Endothelial cell of umbilical vein (primary cell): ENCODE measurements at regions not wholly inside any gene's neighbourhood (a gene's known extent, or its start where the extent isn't known, plus 50 kb on each side); places are given as distances from the start of the nearest gene placed in this dataset.

Source experiments
- BruUV-seq: library from RNA; stranded (reverse); fragments of 400-500 nt; replicated peaks from 2 replicates; lab custom pipeline; 2021; lab: Mats Ljungman, UMichigan
- CTCF ChIA-PET: fragments of 300-600, 350-600 bp; sonication (Branson Sonifier 250); formaldehyde crosslinking; loops from one replicate; lab custom pipeline; 2021; ENCODE audit warnings: antibody characterized with exemption, inconsistent platforms; lab: Charles Lee
- POLR2A ChIA-PET: fragments of 300-600, 350-600 bp; sonication (Branson Sonifier 250); formaldehyde crosslinking; loops from one replicate; lab custom pipeline; 2021; ENCODE audit warnings: antibody characterized with exemption, inconsistent platforms; lab: Charles Lee
- DNase-seq: peaks from one replicate; pipeline ENCODE4 v3.0.0-alpha.2; 2011; ENCODE audit warnings: low read depth, low spot score
- FAIRE-seq: peaks from 2 replicates; lab custom pipeline; 2011; peaks lifted over from hg19 to GRCh38; lab: Jason Lieb, UNC
- H2AFZ ChIP-seq: 2 replicates; pipeline ENCODE4 v1.6.0; 2012; ENCODE audit warnings: low read depth, low read length, control low read depth, inconsistent platforms
- H3K27ac ChIP-seq: 2 replicates; pipeline ENCODE4 v1.5.1; 2011; ENCODE audit warnings: low read depth, mild to moderate bottlenecking, control low read depth, low read length, moderate library complexity; ENCODE audit not compliant: insufficient read depth
- H3K27me3 ChIP-seq, 2 experiments: 2 replicates each; pipeline versions ENCODE4 v1.6.0 to v1.6.1; 2011; ENCODE audit warnings: low read length in 2 of 2, mixed read lengths in 1 of 2; ENCODE audit not compliant: control insufficient read depth in 2 of 2, insufficient read depth in 2 of 2
- H3K36me3 ChIP-seq, 2 experiments: 2 replicates in 1 of 2; 3 replicates in 1 of 2; pipeline ENCODE4 v1.5.1; 2011; ENCODE audit warnings: low read length in 2 of 2, mild to moderate bottlenecking in 1 of 2, moderate library complexity in 1 of 2; ENCODE audit not compliant: control insufficient read depth in 2 of 2, insufficient read depth in 2 of 2; ENCODE audit errors: extremely low read depth in 1 of 2
- H3K4me1 ChIP-seq: 3 replicates; pipeline ENCODE4 v1.5.1; 2011; ENCODE audit warnings: mild to moderate bottlenecking, low read length; ENCODE audit not compliant: control insufficient read depth, insufficient read depth; ENCODE audit errors: extremely low read depth
- H3K4me2 ChIP-seq: 2 replicates; pipeline ENCODE4 v1.6.1; 2011; ENCODE audit warnings: low read length, control low read depth, mixed read lengths; ENCODE audit not compliant: insufficient read depth
- H3K4me3 ChIP-seq, 3 experiments: fragments of 200-600 bp in 1 of 3; sonication (generic), shearing (Covaris generic) in 1 of 3; replicated peaks in 1 of 3; 2 replicates each; pipeline ENCODE4 v1.5.1; 2011 to 2016; ENCODE audit warnings: control low read depth in 3 of 3, low read length in 3 of 3, mild to moderate bottlenecking in 2 of 3, inconsistent platforms in 1 of 3, low read depth in 1 of 3, moderate library complexity in 1 of 3; ENCODE audit not compliant: insufficient read depth in 1 of 3
- H3K79me2 ChIP-seq: 2 replicates; pipeline ENCODE4 v1.6.0; 2012; ENCODE audit warnings: low read length, inconsistent platforms; ENCODE audit not compliant: control insufficient read depth, insufficient read depth
- H3K9ac ChIP-seq: replicated peaks from 2 replicates; pipeline ENCODE3; 2011; ENCODE audit warnings: low read length, control low read depth; ENCODE audit not compliant: insufficient read depth; ENCODE audit errors: extremely low read depth
- H3K9me1 ChIP-seq: replicated peaks from 3 replicates; pipeline ENCODE4 v1.6.0; 2011; ENCODE audit warnings: mild to moderate bottlenecking, low read length; ENCODE audit not compliant: control insufficient read depth, insufficient read depth; ENCODE audit errors: extremely low read depth
- H3K9me3 ChIP-seq: replicated peaks from 2 replicates; pipeline ENCODE4 v1.5.1; 2012; ENCODE audit warnings: low read length, inconsistent platforms; ENCODE audit not compliant: control insufficient read depth, insufficient read depth
- H4K20me1 ChIP-seq: replicated peaks from 2 replicates; pipeline ENCODE3; 2011; ENCODE audit warnings: mild to moderate bottlenecking, low read length; ENCODE audit not compliant: control insufficient read depth, insufficient read depth; ENCODE audit errors: extremely low read depth
- EZH2 ChIP-seq: IDR thresholded peaks from 2 replicates; pipeline ENCODE4 v1.6.1; 2012; ENCODE audit warnings: borderline replicate concordance, low read depth, mild to moderate bottlenecking, moderate library complexity, low read length, inconsistent platforms; ENCODE audit not compliant: severe bottlenecking
- FOS ChIP-seq: IDR thresholded peaks from 2 replicates; pipeline ENCODE4 v1.6.1; 2011; ENCODE audit warnings: mild to moderate bottlenecking, low read length, moderate library complexity, borderline replicate concordance; ENCODE audit not compliant: insufficient read depth
- GATA2 ChIP-seq: IDR thresholded peaks from 2 replicates; pipeline ENCODE4 v1.7.0; 2011; ENCODE audit warnings: low read depth, mild to moderate bottlenecking, moderate library complexity, mixed read lengths, low read length; ENCODE audit not compliant: insufficient read length, insufficient read depth
- JUN ChIP-seq: IDR thresholded peaks from 2 replicates; pipeline ENCODE4 v1.6.1; 2011; ENCODE audit warnings: borderline replicate concordance, low read depth; ENCODE audit not compliant: insufficient read length, insufficient read depth
- MAX ChIP-seq: IDR thresholded peaks from 2 replicates; pipeline ENCODE4 v1.6.1; 2011; ENCODE audit not compliant: insufficient read depth, insufficient read length
- MYC ChIP-seq: IDR thresholded peaks from one replicate; pipeline ENCODE4 v1.6.1; 2011; ENCODE audit warnings: mild to moderate bottlenecking, low read depth, low read length
- POLR2A ChIP-seq: IDR thresholded peaks from 2 replicates; pipeline ENCODE4 v1.6.1; 2012; ENCODE audit warnings: low read depth, mild to moderate bottlenecking, control low read depth, low read length
- POLR2AphosphoS5 ChIP-seq: IDR thresholded peaks from 2 replicates; pipeline ENCODE4 v1.6.1; 2012; ENCODE audit warnings: low read depth, mild to moderate bottlenecking, control low read depth, low read length, moderate library complexity; ENCODE audit not compliant: insufficient read depth
- dilution Hi-C: fragments of 300-500 bp; cut with MboI; formaldehyde crosslinking; loops from one replicate; pipeline ENCODE4 v1.15.0; 2019; ENCODE audit warnings: low sequenced_read_pairs; ENCODE audit not compliant: extremely low pct_ligation_motif_present
- intact Hi-C: fragments of 100-400 bp; cut with micrococcal nuclease; formaldehyde crosslinking; loops from one replicate; pipeline ENCODE4 v1.10.0; 2022
- TF ChIP-seq, protein P1 (sequence below), 2 donors: IDR thresholded peaks; 1 replicate in 1 of 2; 2 replicates in 1 of 2; pipeline ENCODE4 v1.5.1; 2011; ENCODE audit warnings: low read length in 2 of 2, mild to moderate bottlenecking in 2 of 2, moderate library complexity in 2 of 2, control low read depth in 1 of 2, inconsistent platforms in 1 of 2, low read depth in 1 of 2; ENCODE audit not compliant: insufficient read depth in 1 of 2; ENCODE audit errors: extremely low read depth in 1 of 2

DNA sequence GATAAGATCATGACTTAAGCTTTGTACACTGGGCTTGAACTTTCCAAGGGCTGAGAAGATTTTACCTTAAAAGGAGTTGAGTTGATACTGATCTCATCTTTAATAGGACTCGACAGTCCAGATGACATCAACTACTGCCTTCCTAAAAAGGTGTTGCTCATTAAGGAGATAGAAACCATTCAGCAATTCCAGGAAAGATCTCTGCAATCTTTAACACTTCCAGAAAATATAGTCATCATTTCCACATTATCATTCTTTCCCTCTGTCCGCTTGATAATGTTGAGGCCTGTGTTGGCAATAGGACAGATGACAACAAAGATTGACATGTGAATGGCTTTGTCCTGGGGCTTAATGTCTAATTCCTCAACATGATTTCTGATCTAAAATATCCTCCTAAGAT, 145.4 kb upstream of the C1orf21 start:
- dilution Hi-C loops = no loop called here
- no peak overlapping the region for H3K4me3 ChIP-seq
- CTCF ChIA-PET = interaction anchor here (1.2 to 2.5 kb wide), 6 partner anchors 17 to 450 kb away, joined by 4 to 18 read pairs (median 6); no protein-coding TSS in a partner anchor

GRCh38 chr1:184242507-184242943, 144.3 kb upstream of the C1orf21 start:
- H3K36me3 ChIP-seq = no peaks in the 10 kb centered on the region
- peaks cover 7% of the 10 kb centered on the region for H3K4me1 ChIP-seq
- H3K4me3 ChIP-seq = no peak overlapping the region
- no peaks in the 10 kb centered on the region for H3K9me3 ChIP-seq
- no peak overlapping the region for H2AFZ ChIP-seq
- no peaks in the 10 kb centered on the region for H3K9me1 ChIP-seq
- no peaks in the 10 kb centered on the region for H4K20me1 ChIP-seq
- H3K79me2 ChIP-seq = no peaks in the 10 kb centered on the region
- CTCF ChIA-PET = interaction anchor here (0.8 to 2.5 kb wide), 16 partner anchors 13 to 449 kb away, joined by 3 to 21 read pairs (median 4); partner anchors contain the start of gene C1orf21
- FAIRE-seq (peak; percentile 84), DNase-seq (peak; percentile 69)
- no peak overlapping the region for H3K9ac ChIP-seq
- peaks cover 19 to 48% of the 10 kb centered on the region in 2 experiments for H3K27me3 ChIP-seq
- H3K27ac ChIP-seq = no peak overlapping the region
- H3K4me2 ChIP-seq = no peak overlapping the region
- POLR2A ChIA-PET = no interaction called here
- TF ChIP-seq FOS (peak; percentile 79), GATA2 (peak; percentile 95), JUN (no peak), POLR2AphosphoS5 (peak; percentile 75), MAX (no peak), EZH2 (no peak), POLR2A (no peak), MYC (no peak)
- TF ChIP-seq, protein P1, sequence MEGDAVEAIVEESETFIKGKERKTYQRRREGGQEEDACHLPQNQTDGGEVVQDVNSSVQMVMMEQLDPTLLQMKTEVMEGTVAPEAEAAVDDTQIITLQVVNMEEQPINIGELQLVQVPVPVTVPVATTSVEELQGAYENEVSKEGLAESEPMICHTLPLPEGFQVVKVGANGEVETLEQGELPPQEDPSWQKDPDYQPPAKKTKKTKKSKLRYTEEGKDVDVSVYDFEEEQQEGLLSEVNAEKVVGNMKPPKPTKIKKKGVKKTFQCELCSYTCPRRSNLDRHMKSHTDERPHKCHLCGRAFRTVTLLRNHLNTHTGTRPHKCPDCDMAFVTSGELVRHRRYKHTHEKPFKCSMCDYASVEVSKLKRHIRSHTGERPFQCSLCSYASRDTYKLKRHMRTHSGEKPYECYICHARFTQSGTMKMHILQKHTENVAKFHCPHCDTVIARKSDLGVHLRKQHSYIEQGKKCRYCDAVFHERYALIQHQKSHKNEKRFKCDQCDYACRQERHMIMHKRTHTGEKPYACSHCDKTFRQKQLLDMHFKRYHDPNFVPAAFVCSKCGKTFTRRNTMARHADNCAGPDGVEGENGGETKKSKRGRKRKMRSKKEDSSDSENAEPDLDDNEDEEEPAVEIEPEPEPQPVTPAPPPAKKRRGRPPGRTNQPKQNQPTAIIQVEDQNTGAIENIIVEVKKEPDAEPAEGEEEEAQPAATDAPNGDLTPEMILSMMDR (IDR thresholded peaks at IDR 0.05; ENCODE audit: extremely low read depth in 1 of 2, insufficient read depth in 1 of 2, low read depth in 1 of 2, low read length in 2 of 2) = no peak
- intact Hi-C loops (loop anchor here (1.0 to 5.0 kb wide), 3 partner anchors 145 to 422 kb away; partner anchors contain the start of gene C1orf21), dilution Hi-C loops (no loop called here)
- no TSS peak for BruUV-seq

More for the DNA sequence above, 145.4 kb upstream of the C1orf21 start:
- TF ChIP-seq POLR2A (no peak), EZH2 (no peak), FOS (no peak), JUN (no peak)
- Histone ChIP-seq H3K4me2 (no peak overlapping the region), H3K27ac (no peak overlapping the region), H3K4me1 (peaks cover 7% of the 10 kb centered on the region), H3K27me3 (peaks cover 15 to 41% of the 10 kb centered on the region in 2 experiments), H3K9me3 (no peaks in the 10 kb centered on the region), H3K9ac (no peak overlapping the region), H3K36me3 (no peaks in the 10 kb centered on the region), H2AFZ (no peak overlapping the region), H3K9me1 (no peaks in the 10 kb centered on the region), H3K79me2 (no peaks in the 10 kb centered on the region), H4K20me1 (no peaks in the 10 kb centered on the region)
- DNase-seq = no peak
- FAIRE-seq = no peak
- no TSS peak for BruUV-seq
- intact Hi-C loops = loop anchor here (5.0 kb wide), 2 partner anchors 146 to 321 kb away; partner anchors contain the start of gene C1orf21
- POLR2A ChIA-PET = no interaction called here
